NCI-H1930 (cell line): ENCODE measurements at regions not wholly inside any gene's neighbourhood (a gene's known extent, or its start where the extent isn't known, plus 50 kb on each side); places are given as distances from the start of the nearest gene placed in this dataset.

ENCODE experiments used
- DNase-seq, 2 experiments: peaks; one replicate each; lab custom pipeline; 2025; lab: John Stamatoyannopoulos, UW

- DNase-seq = no peak
Observed at GRCh38 chr20:48300529-48300928, 515.2 kb upstream of the SULF2 start.

- DNase-seq = no peak
Observed at GRCh38 chr20:48298851-48299484, 513.7 kb upstream of the SULF2 start.

- DNase-seq = no peak
Observed at GRCh38 chr20:48298433-48298832, 513.2 kb upstream of the SULF2 start.

GRCh38 chr20:48295966-48296421 is 510.7 kb upstream of the SULF2 start:
- no peak for DNase-seq

- DNase-seq = no peak
Observed at GRCh38 chr20:48295445-48295903, 510.2 kb upstream of the SULF2 start.

GRCh38 chr20:48294942-48295341 is 509.7 kb upstream of the SULF2 start:
- no peak for DNase-seq

GRCh38 chr20:48294196-48294595 is 508.9 kb upstream of the SULF2 start:
- no peak for DNase-seq

- DNase-seq = no peak
Observed at GRCh38 chr20:48293671-48294070, 508.4 kb upstream of the SULF2 start.

GRCh38 chr20:48292806-48293205 is 507.5 kb upstream of the SULF2 start:
- DNase-seq = no peak

GRCh38 chr20:48291896-48292295 is 506.6 kb upstream of the SULF2 start:
- DNase-seq = no peak

- DNase-seq = no peak
Observed at GRCh38 chr20:48288930-48289507, 503.7 kb upstream of the SULF2 start.

GRCh38 chr20:48287552-48288170 is 502.4 kb upstream of the SULF2 start:
- DNase-seq = no peak

GRCh38 chr20:48287021-48287494 is 501.8 kb upstream of the SULF2 start:
- no peak for DNase-seq

- DNase-seq = no peak
Observed at GRCh38 chr20:48286601-48287000, 501.3 kb upstream of the SULF2 start.

- DNase-seq = no peak
Observed at GRCh38 chr20:48285656-48286055, 500.4 kb upstream of the SULF2 start.

GRCh38 chr20:48284837-48285236 is 499.6 kb upstream of the SULF2 start:
- DNase-seq = no peak

GRCh38 chr20:48284315-48284714 is 499.0 kb upstream of the SULF2 start:
- DNase-seq = no peak

GRCh38 chr20:48283470-48284110 is 498.3 kb upstream of the SULF2 start:
- DNase-seq = no peak

GRCh38 chr20:48282591-48283228 is 497.4 kb upstream of the SULF2 start:
- DNase-seq = no peak

- no peak for DNase-seq
Observed at GRCh38 chr20:48281501-48281900, 496.2 kb upstream of the SULF2 start.

GRCh38 chr20:48278961-48279481 is 493.7 kb upstream of the SULF2 start:
- DNase-seq = no peak

GRCh38 chr20:48277266-48277665 is 492.0 kb upstream of the SULF2 start:
- no peak for DNase-seq
